Psoas muscle (tissue), 7 donors: ENCODE measurements at regions not wholly inside any gene's neighbourhood (a gene's known extent, or its start where the extent isn't known, plus 50 kb on each side); places are given as distances from the start of the nearest gene placed in this dataset.

Experiments used
- ATAC-seq, 4 donors: fragments of 200-7000 bp; cut with Tn5 transposase; one replicate each; pipeline ENCODE4 v1.9.1; 2020; ENCODE audit warnings: moderate library complexity in 3 of 4, mild to moderate bottlenecking in 2 of 4
- DNase-seq, 2 donors: peaks; one replicate each; pipeline ENCODE4 v3.0.0-alpha.2; 2020
- H3K27ac ChIP-seq: fragments of 200-600 bp; one replicate; pipeline ENCODE4 v1.8.0; 2022
- H3K27me3 ChIP-seq, 3 donors: fragments of 200-600 bp in 1 of 3; one replicate each; pipeline versions ENCODE4 v1.6.1 to v1.8.0; 2013 to 2022; ENCODE audit warnings: low read length in 2 of 3, mild to moderate bottlenecking in 2 of 3, moderate library complexity in 1 of 3; ENCODE audit not compliant: insufficient read depth in 3 of 3
- H3K36me3 ChIP-seq, 2 donors: fragments of 200-600 bp in 1 of 2; one replicate each; pipeline versions ENCODE4 v1.6.1 to v1.8.0; 2013 to 2022; ENCODE audit warnings: low read depth in 1 of 2, mild to moderate bottlenecking in 1 of 2, moderate library complexity in 1 of 2; ENCODE audit not compliant: insufficient read depth in 1 of 2
- H3K4me1 ChIP-seq: fragments of 200-600 bp; one replicate; pipeline ENCODE4 v1.8.0; 2022
- H3K4me3 ChIP-seq: fragments of 200-600 bp; one replicate; pipeline ENCODE4 v1.8.0; 2022; ENCODE audit warnings: mild to moderate bottlenecking
- H3K9me3 ChIP-seq: fragments of 200-600 bp; one replicate; pipeline ENCODE4 v1.8.0; 2022
- CTCF ChIP-seq: fragments of 200-600 bp; IDR thresholded peaks from one replicate; pipeline ENCODE4 v1.8.0; 2022; ENCODE audit warnings: antibody characterized with exemption
- WGBS, 3 donors: extraction: QIAGEN DNeasy Blood & Tissue Kit; methylation state at CpG; one replicate each; pipeline versions ENCODE4 v1.1.6 to v1.1.7; 2013; 5-methylcytosine and 5-hydroxymethylcytosine counted together
- intact Hi-C, 2 donors: fragments of 100-400 bp; cut with DNase I; formaldehyde crosslinking; loops; one replicate each; pipeline versions ENCODE4 v1.11.0 to v1.14.2; 2022
- donor health status: healthy with polysubstance abuse.
- donor health status: DM: no; HTN: no; CAD: no; lungs with moderate emphysema.
- donor health status: Bipolar disorder and iron deficiency.
- donor health status: healthy.
- donor health status: DM: yes; HTN: yes; CAD: no.
- donor health status: DM: no; HTN: no; CAD: no.
- donor health status: DM: yes; HTN: yes; CAD: no.

- H3K4me1 ChIP-seq: no peaks in the 10 kb centered on the region
- no peak overlapping the region for H3K27ac ChIP-seq
- H3K4me3 ChIP-seq: no peak overlapping the region
- intact Hi-C loops: no loop called here
- H3K9me3 ChIP-seq: no peaks in the 10 kb centered on the region
- ATAC-seq (no peak), DNase-seq (no peak)
- 82 to 89% (median 89%) methylated on average over 1 of the region's 1 CpG for WGBS, 3 donors
- TF ChIP-seq CTCF: no peak
- H3K27me3 ChIP-seq: no peaks in the 10 kb centered on the region
- H3K36me3 ChIP-seq: no peaks in the 10 kb centered on the region
Observed at GRCh38 chr6:103629613-103630012, 1230.1 kb downstream of the HACE1 start.

GRCh38 chr6:103617642-103618041 is 1242.1 kb downstream of the HACE1 start:
- H3K36me3 ChIP-seq: no peaks in the 10 kb centered on the region
- no peaks in the 10 kb centered on the region for H3K4me1 ChIP-seq
- no peaks in the 10 kb centered on the region for H3K9me3 ChIP-seq
- H3K27ac ChIP-seq: no peak overlapping the region
- no peak for TF ChIP-seq CTCF
- ATAC-seq (no peak), DNase-seq (no peak)
- no peak overlapping the region for H3K4me3 ChIP-seq
- H3K27me3 ChIP-seq: no peaks in the 10 kb centered on the region
- intact Hi-C loops: no loop called here
- 95 to 98% (median 96%) methylated on average over 1 of the region's 1 CpG for WGBS, 3 donors

GRCh38 chr6:103587722-103588121 is 1272.0 kb downstream of the HACE1 start:
- TF ChIP-seq CTCF: no peak
- H3K4me1 ChIP-seq: no peaks in the 10 kb centered on the region
- DNase-seq (no peak), ATAC-seq (no peak)
- H3K36me3 ChIP-seq: no peaks in the 10 kb centered on the region
- H3K9me3 ChIP-seq: no peaks in the 10 kb centered on the region
- intact Hi-C loops: no loop called here
- no peak overlapping the region for H3K4me3 ChIP-seq
- H3K27me3 ChIP-seq: no peaks in the 10 kb centered on the region
- WGBS, 3 donors: 52 to 88% (median 77%) methylated on average over 3 of the region's 3 CpGs
- H3K27ac ChIP-seq: no peak overlapping the region

- Histone ChIP-seq H3K4me3 (no peak overlapping the region), H3K27me3 (no peaks in the 10 kb centered on the region), H3K27ac (no peak overlapping the region), H3K9me3 (no peaks in the 10 kb centered on the region), H3K36me3 (no peaks in the 10 kb centered on the region), H3K4me1 (no peaks in the 10 kb centered on the region)
- 75 to 79% (median 77%) methylated on average over 3 of the region's 3 CpGs for WGBS, 3 donors
- no peak for ATAC-seq
- DNase-seq: no peak
- no peak for TF ChIP-seq CTCF
- intact Hi-C loops: no loop called here
Observed at GRCh38 chr6:103578115-103578514, 1281.6 kb downstream of the HACE1 start.

GRCh38 chr6:103570431-103570830 is 1289.3 kb downstream of the HACE1 start:
- no peak for TF ChIP-seq CTCF
- H3K36me3 ChIP-seq: no peaks in the 10 kb centered on the region

More at GRCh38 chr6:103570431-103570830, 1289.3 kb downstream of the HACE1 start:
- Histone ChIP-seq H3K4me1 (no peaks in the 10 kb centered on the region), H3K4me3 (no peak overlapping the region), H3K27me3 (no peaks in the 10 kb centered on the region), H3K27ac (no peak overlapping the region), H3K9me3 (no peaks in the 10 kb centered on the region)
- whole genome bisulfite sequencing, 3 donors: 67 to 73% (median 68%) methylated on average over 2 of the region's 2 CpGs
- DNase-seq (no peak), ATAC-seq (no peak)
- intact Hi-C loops: no loop called here
